ENCODE measurements at regions not wholly inside any gene's neighbourhood (a gene's known extent, or its start where the extent isn't known, plus 50 kb on each side); places are given as distances from the start of the nearest gene placed in this dataset.
A peak's percentile ranks its signal among the peaks of the same experiment; 100 is the strongest.

- DNase-seq (ENCODE audit: low spot score), result no peak
Observed at GRCh38 chr7:41237956-41238355, 464.9 kb downstream of the INHBA start.

- no peak for DNase-seq (ENCODE audit: low spot score)
Observed at GRCh38 chr7:41232086-41232485, 470.8 kb downstream of the INHBA start.

- no peak for DNase-seq (ENCODE audit: low spot score)
Observed at GRCh38 chr7:41224063-41224763, 478.7 kb downstream of the INHBA start.

GRCh38 chr7:41222746-41223145 is 480.1 kb downstream of the INHBA start:
- no peak for DNase-seq (ENCODE audit: low spot score)

DNA sequence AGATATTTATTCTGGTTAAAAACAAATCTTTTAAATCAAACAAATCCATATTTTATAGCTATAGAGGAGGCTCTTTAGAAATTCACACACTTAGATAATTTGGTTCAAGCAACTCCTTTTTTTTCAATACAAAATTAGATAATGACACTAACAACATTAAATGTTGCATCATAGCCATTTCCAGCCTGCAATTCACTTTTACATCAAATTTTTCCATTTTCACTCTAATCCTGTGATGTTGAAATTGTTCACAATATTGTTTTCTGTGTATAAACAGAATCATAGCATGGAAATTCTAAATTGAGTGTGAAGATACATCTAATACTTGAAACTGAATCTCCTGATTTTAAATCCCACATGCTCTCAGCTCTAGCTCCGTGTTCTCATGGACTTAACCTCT is 482.6 kb downstream of the INHBA start:
- no peak for DNase-seq (ENCODE audit: low spot score)

- no peak for DNase-seq (ENCODE audit: low spot score)
Observed at GRCh38 chr7:41219276-41219675, 483.6 kb downstream of the INHBA start.

- DNase-seq (ENCODE audit: low spot score), result no peak
Observed at GRCh38 chr7:41217306-41217705, 485.6 kb downstream of the INHBA start.

- no peak for DNase-seq (ENCODE audit: low spot score)
Observed at GRCh38 chr7:41207141-41207540, 495.7 kb downstream of the INHBA start.

GRCh38 chr7:41206267-41206666 is 496.6 kb downstream of the INHBA start:
- no peak for DNase-seq (ENCODE audit: low spot score)

GRCh38 chr7:41205600-41205999 is 497.3 kb downstream of the INHBA start:
- no peak for DNase-seq (ENCODE audit: low spot score)

GRCh38 chr7:41203542-41203941 is 499.3 kb downstream of the INHBA start:
- DNase-seq (ENCODE audit: low spot score), result no peak

GRCh38 chr7:41201021-41201420 is 501.9 kb downstream of the INHBA start:
- no peak for DNase-seq (ENCODE audit: low spot score)

DNA sequence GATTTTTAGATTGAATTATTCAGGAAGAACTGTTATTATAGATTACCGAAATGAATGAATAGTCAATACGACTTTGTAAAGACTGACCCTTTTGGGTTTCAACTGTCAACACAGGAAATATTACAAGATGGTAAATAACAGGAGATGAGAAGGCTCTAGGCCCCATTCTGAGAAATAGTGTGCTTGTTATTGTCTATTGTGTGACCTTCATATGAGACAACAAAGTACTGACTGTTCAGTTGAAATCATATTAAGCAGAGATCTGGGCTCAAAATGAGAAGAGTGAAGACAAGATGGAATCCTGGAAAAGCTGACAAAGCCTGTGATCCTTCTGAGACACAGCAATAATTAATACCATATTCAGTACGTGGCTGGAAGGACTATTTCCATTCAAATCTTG is 503.8 kb downstream of the INHBA start:
- DNase-seq (ENCODE audit: low spot score), result no peak

- DNase-seq (ENCODE audit: low spot score), result no peak
Observed at GRCh38 chr7:41198502-41198901, 504.4 kb downstream of the INHBA start.

GRCh38 chr7:41197769-41198168 is 505.1 kb downstream of the INHBA start:
- no peak for DNase-seq (ENCODE audit: low spot score)

GRCh38 chr7:41193738-41194282 is 509.1 kb downstream of the INHBA start:
- no peak for DNase-seq (ENCODE audit: low spot score)

- DNase-seq (ENCODE audit: low spot score), result no peak
Observed at GRCh38 chr7:41190581-41190980, 512.3 kb downstream of the INHBA start.

DNA sequence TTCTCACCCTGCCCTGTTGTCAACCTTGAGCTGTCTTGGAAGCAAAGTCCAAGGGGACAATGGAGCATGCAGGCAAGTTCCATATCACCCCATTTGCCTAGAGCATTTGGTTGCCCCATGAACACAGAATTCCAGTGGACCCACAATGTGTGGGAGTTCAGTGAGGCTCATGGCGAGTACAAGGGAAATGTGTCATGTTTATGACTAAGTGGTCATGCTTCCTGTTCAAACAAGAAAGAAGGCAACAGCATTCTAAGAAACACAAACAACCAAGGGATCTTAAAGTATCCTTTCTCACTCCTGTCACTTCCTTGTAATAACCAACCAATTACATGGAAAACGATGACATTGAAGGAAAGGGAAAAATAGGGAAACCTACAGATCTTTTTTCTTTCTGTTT is 513.0 kb downstream of the INHBA start:
- DNase-seq (ENCODE audit: low spot score), result peak; percentile 61

DNA sequence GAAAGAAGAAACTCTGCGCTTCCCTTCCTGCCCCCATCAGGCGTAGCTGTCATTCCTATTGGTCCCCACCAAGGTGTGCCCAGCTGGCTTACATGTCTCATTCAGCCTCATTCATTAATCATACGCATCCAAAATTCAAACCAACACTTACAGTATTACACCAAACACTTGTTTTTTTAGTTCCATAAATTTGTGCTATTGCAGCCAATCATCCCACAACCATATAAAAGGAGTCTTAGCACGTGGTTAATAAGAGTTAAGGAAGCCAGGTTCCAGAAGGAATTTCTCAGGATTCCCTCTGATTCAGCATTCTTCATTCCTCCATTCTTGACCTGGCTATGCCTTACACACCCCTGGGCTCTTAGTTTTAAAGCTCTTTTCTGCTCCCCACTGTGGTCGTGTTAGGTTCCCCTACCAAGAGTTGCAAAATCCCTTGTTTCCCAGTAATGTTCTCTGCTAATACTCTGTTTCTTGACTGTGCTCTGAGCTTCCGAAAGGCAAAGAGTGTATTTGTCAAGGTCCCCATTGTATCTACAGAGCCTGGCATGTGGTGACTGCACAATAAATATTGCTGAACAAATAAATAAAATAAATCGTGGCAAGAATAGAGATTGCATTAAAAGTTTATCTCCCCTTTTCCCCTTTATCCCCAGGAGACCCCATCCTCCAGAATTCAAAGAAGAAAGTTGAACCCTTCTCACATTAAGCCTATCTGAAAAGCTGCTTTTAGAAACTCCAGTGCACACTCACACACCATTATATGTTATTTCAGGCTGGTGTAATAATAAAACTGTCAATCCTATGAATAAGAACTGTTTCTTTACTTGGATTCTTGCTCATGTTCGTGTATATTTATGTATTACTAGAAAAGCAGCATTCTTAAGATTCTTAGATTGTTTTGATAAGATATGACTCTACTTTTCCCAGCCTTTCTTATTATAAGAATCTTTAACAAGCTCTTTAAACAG is 514.4 kb downstream of the INHBA start:
- no peak for DNase-seq (ENCODE audit: low spot score)

DNA sequence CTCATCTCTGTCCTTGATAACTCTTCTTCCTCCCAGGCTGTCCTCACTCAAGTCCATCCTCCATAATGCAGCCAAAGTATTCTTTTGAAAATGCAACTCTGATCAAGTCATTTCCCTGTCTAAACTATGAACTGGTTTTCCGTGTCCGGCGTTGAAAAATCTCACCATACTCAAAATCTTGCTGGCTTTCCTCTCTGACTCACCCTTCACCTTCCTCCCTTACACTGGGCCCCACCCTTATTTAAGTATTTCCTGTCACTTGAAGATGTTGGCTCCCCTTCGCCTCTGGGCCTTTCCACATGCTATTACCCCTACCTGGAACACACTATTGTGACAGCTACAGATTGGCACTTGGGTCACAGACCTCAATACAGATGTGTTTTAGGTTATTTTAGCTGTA is 515.6 kb downstream of the INHBA start:
- no peak for DNase-seq (ENCODE audit: low spot score)

DNA sequence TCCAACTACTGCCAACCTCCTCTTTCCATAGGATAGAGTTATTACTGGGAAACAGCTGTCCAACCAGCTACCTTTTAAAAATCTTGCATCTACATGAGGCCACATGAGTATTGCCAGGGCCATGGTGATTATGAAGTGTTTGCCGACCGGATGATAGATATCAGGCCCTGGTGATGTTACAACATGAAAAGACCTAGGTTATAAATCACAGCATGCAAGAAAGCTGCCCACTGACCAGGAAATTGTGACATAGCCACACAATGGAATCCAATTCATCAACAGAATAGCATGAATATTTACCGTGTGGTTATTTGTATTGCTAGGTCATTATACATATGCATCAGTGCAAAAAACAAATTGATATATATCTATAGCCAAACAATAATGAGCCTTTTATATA is 517.0 kb downstream of the INHBA start:
- no peak for DNase-seq (ENCODE audit: low spot score)

GRCh38 chr7:41183741-41184140 is 519.1 kb downstream of the INHBA start:
- no peak for DNase-seq (ENCODE audit: low spot score)

DNA sequence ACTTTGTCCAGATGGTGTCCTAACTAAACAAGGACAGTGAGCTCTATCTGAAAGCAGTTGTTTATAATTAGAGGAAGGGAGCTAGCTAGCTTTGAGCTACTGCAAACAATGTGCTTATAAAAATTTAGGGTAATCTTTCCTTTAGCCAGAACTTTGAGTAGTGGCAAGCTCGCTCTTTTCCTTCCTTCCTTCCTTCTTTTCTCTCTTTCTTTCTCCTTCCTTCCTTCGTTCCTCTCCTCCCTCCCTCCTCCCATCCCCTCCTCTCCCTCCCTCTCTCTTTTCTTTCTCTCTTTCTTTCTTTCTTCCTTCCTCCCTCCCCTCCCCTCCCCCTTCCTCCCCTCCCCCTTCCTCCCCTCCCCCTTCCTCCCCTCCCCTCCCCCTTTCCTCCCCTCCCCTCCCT is 520.1 kb downstream of the INHBA start:
- no peak for DNase-seq (ENCODE audit: low spot score)

All from SW480 (cell line).